ENCODE measurements at regions not wholly inside any gene's neighbourhood (a gene's known extent, or its start where the extent isn't known, plus 50 kb on each side); places are given as distances from the start of the nearest gene placed in this dataset.

GRCh38 chr4:86542319-86543027 lies 51.6 kb upstream of the PTPN13 start:
- Histone ChIP-seq H3K4me1 (ENCODE audit: control insufficient read depth in 4 of 4, insufficient read depth in 4 of 4, low read length in 3 of 4) (no peaks in the 10 kb centered on the region), H3K9me3 (ENCODE audit: control insufficient read depth in 4 of 4, low read length in 3 of 4) (no peaks in the 10 kb centered on the region), H3K9ac (ENCODE audit: low read depth in 1 of 2, low read length in 2 of 2) (no peak overlapping the region), H3K36me3 (ENCODE audit: control insufficient read depth in 4 of 4, insufficient read depth in 3 of 4, low read depth in 1 of 4, low read length in 3 of 4) (no peaks in the 10 kb centered on the region), H3K27ac (ENCODE audit: low read depth in 1 of 2, low read length in 2 of 2) (no peak overlapping the region), H3K27me3 (ENCODE audit: control insufficient read depth in 4 of 4, insufficient read depth in 4 of 4, low read length in 3 of 4) (peaks cover 0 to 8% (median 1%) of the 10 kb centered on the region in 4 donors), H3K4me3 (ENCODE audit: low read depth in 1 of 3, low read length in 3 of 3) (no peak overlapping the region)
- DNase-seq (ENCODE audit: low spot score) = no peak
- TF ChIP-seq ATF3 (IDR thresholded peaks at IDR 0.05) = no peak
- no peak for TF ChIP-seq TAF1 (conservative IDR thresholded peaks at IDR 0.05)
- TF ChIP-seq JUND (IDR thresholded peaks at IDR 0.05) = no peak
- no peak for TF ChIP-seq EGR1 (IDR thresholded peaks at IDR 0.05; ENCODE audit: low read depth in 2 of 2)
- no peak for TF ChIP-seq HNF4G (IDR thresholded peaks at IDR 0.05)
- TF ChIP-seq FOXA1 (IDR thresholded peaks at IDR 0.05) = no peak
- TF ChIP-seq SP1 (IDR thresholded peaks at IDR 0.05) = no peak
- no peak for TF ChIP-seq GABPA (IDR thresholded peaks at IDR 0.05 in 1 of 2, conservative IDR thresholded peaks at IDR 0.05 in 1 of 2)
- no peak for TF ChIP-seq HNF4A (conservative IDR thresholded peaks at IDR 0.05)
- TF ChIP-seq MAX (IDR thresholded peaks at IDR 0.05) = no peak
- TF ChIP-seq RXRA (IDR thresholded peaks at IDR 0.05) = no peak
- no peak for TF ChIP-seq RAD21 (IDR thresholded peaks at IDR 0.05)
- TF ChIP-seq REST (IDR thresholded peaks at IDR 0.05) = no peak
- TF ChIP-seq NR2F2 (IDR thresholded peaks at IDR 0.05) = no peak
- no peak for TF ChIP-seq FOXA2 (IDR thresholded peaks at IDR 0.05)
- TF ChIP-seq ZBTB33 (IDR thresholded peaks at IDR 0.05) = no peak
- 63% methylated on average over 4 of the region's 4 CpGs for WGBS

GRCh38 chr4:86543080-86543479 lies 51.0 kb upstream of the PTPN13 start:
- WGBS = 69% methylated on average over 3 of the region's 3 CpGs

More at GRCh38 chr4:86543080-86543479, 51.0 kb upstream of the PTPN13 start:
- Histone ChIP-seq H3K27me3 (ENCODE audit: control insufficient read depth in 4 of 4, insufficient read depth in 4 of 4, low read length in 3 of 4) (peaks cover 0 to 8% (median 1%) of the 10 kb centered on the region in 4 donors), H3K9ac (ENCODE audit: low read depth in 1 of 2, low read length in 2 of 2) (no peak overlapping the region), H3K27ac (ENCODE audit: low read depth in 1 of 2, low read length in 2 of 2) (no peak overlapping the region), H3K9me3 (ENCODE audit: control insufficient read depth in 4 of 4, low read length in 3 of 4) (no peaks in the 10 kb centered on the region), H3K36me3 (ENCODE audit: control insufficient read depth in 4 of 4, insufficient read depth in 3 of 4, low read depth in 1 of 4, low read length in 3 of 4) (no peaks in the 10 kb centered on the region), H3K4me3 (ENCODE audit: low read depth in 1 of 3, low read length in 3 of 3) (no peak overlapping the region), H3K4me1 (ENCODE audit: control insufficient read depth in 4 of 4, insufficient read depth in 4 of 4, low read length in 3 of 4) (no peaks in the 10 kb centered on the region)
- DNase-seq (ENCODE audit: low spot score) = no peak
- TF ChIP-seq FOXA1 (IDR thresholded peaks at IDR 0.05) (no peak), HNF4A (conservative IDR thresholded peaks at IDR 0.05) (no peak), SP1 (IDR thresholded peaks at IDR 0.05) (no peak), MAX (IDR thresholded peaks at IDR 0.05) (no peak), TAF1 (conservative IDR thresholded peaks at IDR 0.05) (no peak), REST (IDR thresholded peaks at IDR 0.05) (no peak), GABPA (IDR thresholded peaks at IDR 0.05 in 1 of 2, conservative IDR thresholded peaks at IDR 0.05 in 1 of 2) (no peak)
